ENCODE measurements at regions not wholly inside any gene's neighbourhood (a gene's known extent, or its start where the extent isn't known, plus 50 kb on each side); places are given as distances from the start of the nearest gene placed in this dataset.

DNA sequence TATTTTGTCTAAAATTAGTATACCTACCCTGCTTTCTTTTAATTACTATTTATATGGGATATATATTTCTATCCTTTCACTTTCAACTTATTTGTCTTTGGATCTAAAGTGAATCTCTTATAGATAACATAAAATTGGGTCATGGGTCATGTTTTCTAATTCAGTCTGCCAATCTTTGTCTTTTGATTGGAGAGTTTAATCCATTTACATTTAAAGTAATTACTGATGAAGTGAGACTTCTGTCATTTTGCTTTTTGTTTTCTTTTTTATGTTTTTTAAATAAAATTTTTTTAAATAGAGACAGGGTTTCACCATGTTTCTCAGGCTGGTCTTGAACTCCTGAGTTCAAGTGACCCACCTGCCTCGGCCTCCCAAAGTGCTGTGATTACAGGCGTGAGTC lies 50.5 kb upstream of the PRDM1 start:
- no peak for DNase-seq

DNA sequence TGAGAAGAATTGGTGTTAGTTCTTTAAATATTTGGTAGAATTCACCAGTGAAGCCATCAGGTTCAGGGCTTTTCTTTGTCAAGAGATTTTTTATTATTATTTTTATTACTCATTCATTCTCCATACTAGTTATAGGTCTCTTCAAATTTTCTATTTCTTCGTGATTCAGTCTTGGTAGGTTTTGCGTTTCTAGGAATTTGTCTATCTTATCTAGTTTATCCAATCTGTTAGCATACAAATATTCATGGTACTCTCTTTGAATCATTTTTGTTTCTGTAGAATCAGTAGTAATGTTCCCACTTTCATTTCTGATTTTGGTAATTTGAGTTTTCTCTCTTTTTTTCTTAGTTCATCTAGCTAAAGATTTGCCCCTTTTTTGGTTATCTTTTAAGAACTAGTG lies 52.3 kb upstream of the PRDM1 start:
- no peak for DNase-seq

GRCh38 chr6:106027758-106028157 lies 58.4 kb upstream of the PRDM1 start:
- DNase-seq = no peak

DNA sequence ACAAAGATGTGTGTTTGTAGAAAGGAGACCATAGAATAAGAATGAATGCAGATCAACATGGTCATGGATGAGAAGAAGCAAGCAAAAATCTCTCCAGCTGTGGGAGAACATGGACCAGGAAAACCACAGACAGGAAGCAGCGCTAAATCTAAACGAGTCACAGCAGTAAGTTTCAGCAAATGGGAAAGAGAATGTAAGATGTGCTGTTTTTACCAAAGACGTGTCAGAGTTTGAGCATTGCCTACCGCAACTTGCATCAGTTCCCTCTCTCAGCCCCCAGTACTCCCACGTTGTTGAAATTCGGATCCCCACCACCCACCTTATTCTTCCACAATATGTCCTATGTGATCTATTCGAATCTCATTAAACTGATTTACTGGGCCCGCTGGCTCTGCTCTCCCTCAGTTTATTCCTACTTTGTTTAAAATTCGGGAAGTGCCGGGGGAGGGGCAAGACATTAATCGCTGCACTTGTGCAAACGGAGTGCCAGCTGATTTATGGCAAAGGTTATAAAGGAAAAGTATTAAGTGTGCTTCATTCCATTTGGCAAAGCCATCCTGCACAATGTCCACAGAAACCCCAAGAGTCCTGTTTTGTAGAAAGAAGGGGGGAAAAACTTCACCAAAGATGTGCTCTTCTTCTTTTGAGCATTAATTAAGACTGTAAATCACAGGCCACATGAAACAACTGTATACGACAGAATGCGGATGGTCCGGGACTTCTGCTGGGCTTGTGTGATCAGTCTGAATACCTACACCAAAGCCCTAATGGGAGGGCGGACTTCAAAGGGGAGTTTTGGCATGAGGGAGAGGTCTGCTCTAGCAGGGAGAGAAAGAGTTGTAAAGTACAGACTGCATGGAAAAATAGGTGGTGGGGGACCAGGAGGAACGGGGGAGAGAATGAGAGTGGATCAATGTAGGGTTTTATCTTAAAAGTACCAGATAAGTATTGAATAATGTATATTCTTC lies 59.1 kb upstream of the PRDM1 start:
- no peak for DNase-seq

GRCh38 chr6:106025655-106026054 lies 60.5 kb upstream of the PRDM1 start:
- DNase-seq = no peak

GRCh38 chr6:106022801-106023200 lies 63.3 kb upstream of the PRDM1 start:
- DNase-seq = no peak

- DNase-seq = no peak
Observed at GRCh38 chr6:106017454-106017853, 68.7 kb upstream of the PRDM1 start.

- DNase-seq = no peak
Observed at GRCh38 chr6:106014955-106015354, 71.2 kb upstream of the PRDM1 start.

DNA sequence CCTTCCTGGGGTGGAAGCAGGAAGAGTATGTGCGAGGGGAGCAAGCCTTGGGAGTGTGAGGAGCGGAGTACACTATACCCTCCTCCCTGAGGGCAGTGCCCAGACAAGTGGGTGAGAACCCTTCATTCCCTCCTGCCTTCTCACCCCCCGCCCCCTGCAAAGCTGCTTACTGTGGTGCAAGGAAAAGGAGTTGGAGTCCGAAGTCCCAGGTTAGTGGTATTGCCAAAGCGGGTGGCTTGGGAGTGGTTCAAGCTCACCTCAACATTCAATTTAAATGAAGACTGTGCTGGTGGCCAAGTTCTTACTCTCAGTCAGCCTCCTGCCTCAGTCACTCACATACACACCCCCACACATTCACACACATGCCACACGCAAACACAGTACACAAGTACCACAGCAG lies 74.7 kb upstream of the PRDM1 start:
- no peak for DNase-seq

- no peak for DNase-seq
Observed at GRCh38 chr6:106005954-106006353, 80.2 kb upstream of the PRDM1 start.

- DNase-seq = no peak
Observed at GRCh38 chr6:106005013-106005412, 81.1 kb upstream of the PRDM1 start.

DNA sequence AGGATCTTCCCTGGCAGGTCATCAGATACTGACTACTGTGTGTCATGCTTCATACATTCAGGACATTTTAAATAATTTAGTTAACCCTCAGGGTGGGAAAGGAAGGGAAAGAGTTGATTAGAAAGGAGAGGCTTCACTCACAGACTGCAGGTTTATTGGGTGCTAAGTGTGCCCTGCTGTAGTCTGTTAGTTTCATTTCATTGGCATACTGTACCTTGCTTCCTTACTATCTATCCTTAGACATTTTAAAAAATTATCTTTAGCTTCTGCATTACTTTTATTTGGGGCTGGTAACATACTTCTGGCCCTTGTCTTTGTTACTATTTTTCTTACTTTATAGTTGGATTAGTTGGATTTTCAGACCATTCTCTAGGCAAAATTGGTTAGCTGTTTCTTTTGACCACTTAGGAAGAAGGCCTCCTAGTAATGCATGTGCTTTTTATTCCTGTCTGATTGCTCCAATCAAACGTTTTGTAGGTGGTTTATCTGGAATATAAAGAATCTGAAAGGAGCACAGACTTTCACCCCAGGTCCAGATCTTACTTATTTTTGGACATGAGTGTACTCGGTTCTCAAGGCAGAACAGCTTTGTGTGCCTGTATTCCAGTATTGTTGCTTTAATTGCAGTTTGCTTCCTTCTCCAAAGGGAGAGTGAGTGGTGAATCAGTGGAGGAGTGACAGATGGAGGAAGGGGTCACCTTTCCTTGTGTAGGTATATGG lies 82.7 kb upstream of the PRDM1 start:
- DNase-seq = no peak

DNA sequence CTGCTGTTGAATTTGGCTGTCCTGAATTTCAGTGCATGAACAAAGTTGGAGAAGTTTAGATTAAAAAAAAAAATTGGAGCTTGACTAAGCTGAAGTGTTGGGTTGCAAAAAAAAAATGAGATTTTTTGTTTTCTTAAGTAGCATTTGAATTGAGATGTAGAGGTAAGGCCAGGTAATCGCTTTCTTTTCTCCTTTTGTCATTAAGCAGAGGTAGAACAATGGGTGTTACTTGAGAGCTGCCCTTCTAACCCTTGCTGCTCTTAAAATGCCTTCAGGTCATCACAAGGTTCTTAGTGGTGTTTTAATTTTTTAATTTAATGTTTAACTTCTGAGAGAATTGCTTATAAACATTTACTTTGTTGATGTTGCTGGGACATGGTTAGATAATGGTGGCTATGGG lies 84.1 kb upstream of the PRDM1 start:
- no peak for DNase-seq

GRCh38 chr6:106000935-106001334 lies 85.2 kb upstream of the PRDM1 start:
- no peak for DNase-seq

- DNase-seq = no peak
Observed at GRCh38 chr6:105997482-105997881, 88.7 kb upstream of the PRDM1 start.

DNA sequence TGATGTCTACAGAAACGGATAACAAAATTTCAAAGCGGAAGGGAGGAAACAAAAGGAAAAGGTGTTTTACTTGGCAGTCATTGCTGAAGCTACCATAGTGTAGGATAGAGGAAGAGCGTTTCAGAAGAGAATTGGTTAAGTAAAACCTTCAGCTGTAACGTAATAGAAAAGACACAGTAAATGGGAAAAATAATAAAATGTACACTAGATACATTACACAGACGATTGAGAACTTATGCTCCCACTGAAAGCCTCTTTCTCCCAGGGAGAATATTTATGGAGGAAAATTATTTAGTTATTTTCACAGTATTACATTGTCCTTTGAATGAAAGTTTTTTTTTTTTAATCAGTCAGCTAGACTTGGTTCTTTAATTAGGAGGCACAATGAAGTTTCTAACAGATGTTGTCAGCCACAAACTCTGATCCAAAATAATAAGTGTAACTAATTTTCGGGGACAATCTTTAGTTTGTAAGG lies 90.7 kb upstream of the PRDM1 start:
- no peak for DNase-seq

DNA sequence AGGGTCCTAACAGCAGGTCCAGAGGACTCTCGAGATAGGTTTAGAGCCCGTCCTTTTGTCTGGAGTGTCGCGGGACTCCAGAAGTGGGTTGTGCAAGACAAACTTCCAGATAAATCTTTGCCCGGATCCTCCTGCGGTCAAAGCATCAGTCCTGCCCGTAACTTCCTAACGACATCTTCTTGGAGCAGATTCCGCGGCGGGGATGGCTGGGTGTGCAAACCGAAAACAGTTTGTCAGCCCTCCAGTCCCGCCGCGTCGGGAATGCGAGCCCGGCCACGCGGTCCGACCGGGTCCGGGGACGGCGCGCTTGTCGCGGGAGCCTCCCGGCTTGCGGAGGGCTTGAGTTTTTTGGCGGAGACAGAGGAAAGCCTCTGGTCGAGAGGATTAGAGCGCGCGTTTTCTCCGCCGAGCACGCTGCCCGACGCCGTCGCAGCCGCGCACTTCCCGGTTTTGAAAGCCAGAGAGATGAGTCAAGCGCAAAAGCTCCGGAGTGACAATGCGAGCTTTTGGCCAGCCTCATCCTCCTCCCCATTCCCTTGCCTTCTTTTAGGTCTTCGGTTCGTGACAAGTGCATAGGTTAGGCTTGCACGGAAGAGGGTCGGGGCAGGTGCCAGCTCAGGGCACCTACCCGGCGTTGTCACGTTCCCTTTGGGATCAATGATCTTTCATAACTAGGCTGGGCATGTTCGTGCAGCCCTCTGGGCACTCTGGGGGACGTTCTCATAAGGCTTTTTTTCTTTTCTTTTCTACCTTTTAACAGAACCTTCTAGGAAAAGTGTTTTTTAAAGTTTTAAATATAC lies 91.3 kb upstream of the PRDM1 start:
- peak; percentile 55 for DNase-seq

- DNase-seq = peak; percentile 45
Observed at GRCh38 chr6:105994118-105994590, 92.0 kb upstream of the PRDM1 start.

GRCh38 chr6:105993341-105994117 lies 92.6 kb upstream of the PRDM1 start:
- DNase-seq = no peak

DNA sequence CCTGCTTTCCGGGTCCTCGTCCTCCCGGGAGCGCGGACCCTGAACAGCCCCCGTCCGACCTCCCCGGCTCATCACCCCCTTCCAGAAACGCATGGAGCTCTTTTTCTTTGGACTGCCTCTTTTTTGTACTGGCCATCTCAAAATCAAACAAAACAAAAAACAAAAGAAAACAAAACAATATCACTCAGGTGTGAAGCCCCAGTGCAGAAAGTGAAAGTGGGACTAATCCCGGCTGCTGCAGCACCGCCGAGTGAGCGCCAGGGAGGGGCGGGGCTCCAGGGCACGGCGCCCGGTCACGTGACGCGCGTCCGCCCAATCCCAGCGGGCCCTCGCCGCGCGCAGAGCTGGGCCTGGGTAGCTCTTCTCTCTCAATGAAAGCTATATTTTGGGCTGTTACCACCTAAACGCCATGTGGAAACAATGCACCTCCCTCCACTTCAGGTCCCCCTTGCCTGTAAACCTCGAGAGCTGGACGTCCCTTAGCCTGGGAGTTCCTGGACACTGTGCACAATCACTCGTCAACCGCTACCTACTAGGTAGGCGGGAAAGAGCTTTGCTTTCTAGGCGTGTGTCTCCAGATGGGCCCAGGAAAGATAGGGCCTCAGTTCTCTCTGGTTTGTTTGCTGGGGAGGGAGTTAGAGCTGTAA lies 93.7 kb upstream of the PRDM1 start:
- peak; percentile 90 for DNase-seq

DNA sequence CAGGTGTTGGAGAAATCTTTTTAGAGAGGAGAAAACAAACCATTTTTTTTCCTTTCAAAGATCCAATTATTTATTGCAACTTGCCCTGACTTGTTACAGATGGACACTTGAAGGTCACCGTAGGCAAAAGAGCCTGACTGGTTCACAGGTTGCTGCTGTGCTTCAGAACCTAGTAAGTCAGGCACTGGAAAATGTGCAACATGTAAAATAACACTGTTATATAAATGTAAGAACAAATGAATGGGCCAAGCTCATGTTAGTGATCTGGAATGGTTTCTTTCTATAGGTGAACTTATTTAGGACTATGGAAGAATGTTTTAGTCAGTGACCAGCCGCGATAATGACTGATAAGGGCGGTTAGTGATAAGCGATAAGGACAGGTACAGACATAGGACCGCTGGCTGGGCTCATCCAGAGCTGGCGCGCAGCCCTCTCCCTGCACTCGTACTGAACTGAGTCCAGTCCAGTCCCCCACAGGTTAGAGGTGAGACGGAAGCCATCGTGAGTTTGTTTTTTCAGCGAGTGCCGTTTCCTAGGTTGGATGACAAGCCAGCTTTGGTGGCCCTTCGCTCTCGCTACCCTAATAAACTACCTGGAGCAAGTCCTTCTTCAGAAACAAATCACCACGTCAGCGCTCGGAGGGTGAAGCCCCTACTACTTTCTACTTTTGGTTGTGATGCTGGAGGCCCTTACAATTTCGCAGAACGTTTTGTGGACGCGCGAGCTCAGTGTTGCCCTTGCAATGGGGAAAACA lies 94.4 kb upstream of the PRDM1 start:
- DNase-seq = peak; percentile 39

Data from stimulated activated CD4-positive, alpha-beta T cell treated with anti-CD3 and anti-CD28 coated beads, Interleukin-4, amount 100 ng/mL, for 1 hour (primary cell).